ENCODE measurements at regions not wholly inside any gene's neighbourhood (a gene's known extent, or its start where the extent isn't known, plus 50 kb on each side); places are given as distances from the start of the nearest gene placed in this dataset.
A peak's percentile ranks its signal among the peaks of the same experiment; 100 is the strongest.

- no peaks in the 10 kb centered on the region for H3K36me3 ChIP-seq (replicated peaks; ENCODE audit: insufficient read depth, low read depth)
- no peaks in the 10 kb centered on the region for H3K9me3 ChIP-seq (ENCODE audit: low read depth)
- DNase-seq (ENCODE audit: low spot score): peak; percentile 27
- H3K27me3 ChIP-seq: no peaks in the 10 kb centered on the region
- H2AFZ ChIP-seq: no peak overlapping the region
- WGBS (ENCODE audit: low lambda C conversion rate, missing lambda C conversion rate): 78% methylated on average over 19 of the region's 20 CpGs
- no peak overlapping the region for H3K27ac ChIP-seq
- no peaks in the 10 kb centered on the region for H3K9me2 ChIP-seq (replicated peaks; ENCODE audit: insufficient read depth)
- no peak overlapping the region for H3K4me2 ChIP-seq
- H3K4me3 ChIP-seq: no peak overlapping the region
- TF ChIP-seq CTCF (IDR thresholded peaks at IDR 0.05; ENCODE audit: poor library complexity) (no peak), EZH2 (IDR thresholded peaks at IDR 0.05; ENCODE audit: borderline replicate concordance) (no peak), EZH2phosphoT487 (IDR thresholded peaks at IDR 0.05; ENCODE audit: low read depth, severe bottlenecking, unreplicated experiment) (no peak)
- no peaks in the 10 kb centered on the region for H4K20me1 ChIP-seq (ENCODE audit: insufficient read depth, poor library complexity, severe bottlenecking)
- H3K79me2 ChIP-seq: no peaks in the 10 kb centered on the region
- H3K4me1 ChIP-seq (ENCODE audit: insufficient read depth): no peaks in the 10 kb centered on the region
Observed at GRCh38 chr11:70625582-70626518, 227.5 kb downstream of the CTTN start.

GRCh38 chr11:70627219-70627618 is 228.9 kb downstream of the CTTN start:
- DNase-seq (ENCODE audit: low spot score): peak; percentile 18
- Histone ChIP-seq H3K9me2 (replicated peaks; ENCODE audit: insufficient read depth) (no peaks in the 10 kb centered on the region), H3K4me2 (no peak overlapping the region), H4K20me1 (ENCODE audit: insufficient read depth, poor library complexity, severe bottlenecking) (no peaks in the 10 kb centered on the region), H3K27ac (no peak overlapping the region), H3K27me3 (no peaks in the 10 kb centered on the region), H3K4me1 (ENCODE audit: insufficient read depth) (no peaks in the 10 kb centered on the region), H3K4me3 (no peak overlapping the region), H2AFZ (no peak overlapping the region), H3K79me2 (no peaks in the 10 kb centered on the region), H3K9me3 (ENCODE audit: low read depth) (no peaks in the 10 kb centered on the region), H3K36me3 (replicated peaks; ENCODE audit: insufficient read depth, low read depth) (no peaks in the 10 kb centered on the region)
- 79% methylated on average over 8 of the region's 8 CpGs for WGBS (ENCODE audit: low lambda C conversion rate, missing lambda C conversion rate)
- TF ChIP-seq EZH2 (IDR thresholded peaks at IDR 0.05; ENCODE audit: borderline replicate concordance): no peak
- no peak for TF ChIP-seq CTCF (IDR thresholded peaks at IDR 0.05; ENCODE audit: poor library complexity)
- no peak for TF ChIP-seq EZH2phosphoT487 (IDR thresholded peaks at IDR 0.05; ENCODE audit: low read depth, severe bottlenecking, unreplicated experiment)

- Histone ChIP-seq H3K4me3 (no peak overlapping the region), H3K4me2 (no peak overlapping the region), H3K9me2 (replicated peaks; ENCODE audit: insufficient read depth) (no peaks in the 10 kb centered on the region), H3K27ac (peak overlapping the region; percentile 23), H4K20me1 (ENCODE audit: insufficient read depth, poor library complexity, severe bottlenecking) (no peaks in the 10 kb centered on the region), H3K36me3 (replicated peaks; ENCODE audit: insufficient read depth, low read depth) (no peaks in the 10 kb centered on the region), H3K9me3 (ENCODE audit: low read depth) (no peaks in the 10 kb centered on the region), H3K27me3 (no peaks in the 10 kb centered on the region), H2AFZ (no peak overlapping the region), H3K4me1 (ENCODE audit: insufficient read depth) (no peaks in the 10 kb centered on the region), H3K79me2 (no peaks in the 10 kb centered on the region)
- 95% methylated on average over 19 of the region's 19 CpGs for WGBS (ENCODE audit: low lambda C conversion rate, missing lambda C conversion rate)
- TF ChIP-seq CTCF (IDR thresholded peaks at IDR 0.05; ENCODE audit: poor library complexity) (no peak), EZH2 (IDR thresholded peaks at IDR 0.05; ENCODE audit: borderline replicate concordance) (no peak), EZH2phosphoT487 (IDR thresholded peaks at IDR 0.05; ENCODE audit: low read depth, severe bottlenecking, unreplicated experiment) (no peak)
- no peak for DNase-seq (ENCODE audit: low spot score)
Observed at GRCh38 chr11:70628176-70628854, 230.0 kb downstream of the CTTN start.
